Natural killer cell (primary cell): ENCODE measurements at regions not wholly inside any gene's neighbourhood (a gene's known extent, or its start where the extent isn't known, plus 50 kb on each side); places are given as distances from the start of the nearest gene placed in this dataset.

ENCODE experiments used
- ATAC-seq, 3 donors: fragments of 150-1000 bp in 2 of 3; fragments of 200-7000 bp in 1 of 3; cut with Tn5 transposase; 1 replicate in 1 of 3; 2 replicates in 2 of 3; pipeline ENCODE4 v1.10.0; 2021; ENCODE audit warnings: mild to moderate bottlenecking in 2 of 3, moderate library complexity in 2 of 3
- DNase-seq, 2 donors: peaks; one replicate each; pipeline versions ENCODE4 v3.0.0 to v3.0.0-alpha.2; 2013 to 2021; ENCODE audit warnings: mixed read lengths in 1 of 2
- H3K27ac ChIP-seq: one replicate; pipeline ENCODE4 v1.5.1; 2013; ENCODE audit warnings: mild to moderate bottlenecking, low read length
- H3K27me3 ChIP-seq: one replicate; pipeline ENCODE4 v1.6.1; 2013; ENCODE audit warnings: low read length; ENCODE audit not compliant: control insufficient read depth, insufficient read depth
- H3K36me3 ChIP-seq: one replicate; pipeline ENCODE4 v1.6.1; 2013; ENCODE audit warnings: low read length; ENCODE audit not compliant: control insufficient read depth, insufficient read depth
- H3K4me1 ChIP-seq: one replicate; pipeline ENCODE4 v1.6.1; 2013; ENCODE audit warnings: low read length; ENCODE audit not compliant: control insufficient read depth, insufficient read depth
- H3K4me3 ChIP-seq: one replicate; pipeline ENCODE4 v1.5.1; 2013; ENCODE audit warnings: low read length
- H3K9me3 ChIP-seq: one replicate; pipeline ENCODE4 v1.6.1; 2013; ENCODE audit warnings: low read length; ENCODE audit not compliant: control insufficient read depth, insufficient read depth
- H3K27ac Mint-ChIP-seq, 2 donors: one replicate each; pipeline ENCODE4 v1.8.0; 2022; ENCODE audit warnings: mild to moderate bottlenecking in 2 of 2, mixed read lengths in 2 of 2, moderate library complexity in 1 of 2
- H3K27me3 Mint-ChIP-seq, 2 donors: one replicate each; pipeline ENCODE4 v1.8.0; 2022; ENCODE audit warnings: low read depth in 2 of 2, mixed read lengths in 2 of 2
- H3K36me3 Mint-ChIP-seq: one replicate; pipeline ENCODE4 v1.8.0; 2022; ENCODE audit warnings: mixed read lengths
- H3K4me1 Mint-ChIP-seq, 2 donors: one replicate each; pipeline ENCODE4 v1.8.0; 2022; ENCODE audit warnings: mixed read lengths in 2 of 2
- H3K4me3 Mint-ChIP-seq: one replicate; pipeline ENCODE4 v1.8.0; 2022; ENCODE audit warnings: mild to moderate bottlenecking, moderate library complexity, mixed read lengths
- H3K9me3 Mint-ChIP-seq, 2 donors: one replicate each; pipeline ENCODE4 v1.8.0; 2022; ENCODE audit warnings: mixed read lengths in 2 of 2
- CTCF ChIP-seq: fragments of 200-600 bp; IDR thresholded peaks from one replicate; pipeline ENCODE4 v1.8.0; 2022; ENCODE audit warnings: antibody characterized with exemption
- WGBS: methylation state at CpG from one replicate; pipeline ENCODE4 v1.1.7; 2013; ENCODE audit warnings: missing lambda C conversion rate; ENCODE audit not compliant: insufficient coverage; 5-methylcytosine and 5-hydroxymethylcytosine counted together
- intact Hi-C: fragments of 100-400 bp; cut with micrococcal nuclease; formaldehyde crosslinking; loops from one replicate; pipeline ENCODE4 v1.14.2; 2022

GRCh38 chr13:76641056-76641455 lies 245.1 kb downstream of the KCTD12 start:
- no peaks in the 10 kb centered on the region for H3K4me1 ChIP-seq
- ATAC-seq, result no peak
- no peaks in the 10 kb centered on the region for H3K27me3 Mint-ChIP-seq
- no peaks in the 10 kb centered on the region for H3K27me3 ChIP-seq
- H3K9me3 Mint-ChIP-seq, result peaks cover 0 to 3% of the 10 kb centered on the region in 2 donors
- H3K36me3 Mint-ChIP-seq, result no peaks in the 10 kb centered on the region
- no peak overlapping the region for H3K4me3 ChIP-seq
- H3K36me3 ChIP-seq, result no peaks in the 10 kb centered on the region
- TF ChIP-seq CTCF, result no peak
- no peak overlapping the region for H3K27ac Mint-ChIP-seq
- no peaks in the 10 kb centered on the region for H3K4me1 Mint-ChIP-seq
- intact Hi-C loops, result no loop called here
- no peaks in the 10 kb centered on the region for H3K9me3 ChIP-seq
- WGBS, result 100% methylated on average over 1 of the region's 1 CpG
- no peak overlapping the region for H3K4me3 Mint-ChIP-seq
- H3K27ac ChIP-seq, result no peak overlapping the region
- no peak for DNase-seq

GRCh38 chr13:76638882-76639281 lies 247.3 kb downstream of the KCTD12 start:
- DNase-seq, result no peak
- Histone ChIP-seq H3K9me3 (no peaks in the 10 kb centered on the region), H3K36me3 (no peaks in the 10 kb centered on the region), H3K4me1 (no peaks in the 10 kb centered on the region), H3K4me3 (no peak overlapping the region), H3K27me3 (no peaks in the 10 kb centered on the region), H3K27ac (no peak overlapping the region)
- Mint-ChIP-seq H3K36me3 (no peaks in the 10 kb centered on the region), H3K27me3 (no peaks in the 10 kb centered on the region), H3K27ac (no peak overlapping the region), H3K4me1 (no peaks in the 10 kb centered on the region), H3K9me3 (peaks cover 0 to 3% of the 10 kb centered on the region in 2 donors), H3K4me3 (no peak overlapping the region)
- no peak for ATAC-seq
- intact Hi-C loops, result no loop called here
- WGBS, result 74% methylated on average over 3 of the region's 3 CpGs
- TF ChIP-seq CTCF, result no peak

GRCh38 chr13:76638181-76638580 lies 248.0 kb downstream of the KCTD12 start:
- 80% methylated on average over 3 of the region's 3 CpGs for WGBS
- Mint-ChIP-seq H3K4me1 (no peaks in the 10 kb centered on the region), H3K4me3 (no peak overlapping the region), H3K27ac (no peak overlapping the region), H3K36me3 (no peaks in the 10 kb centered on the region), H3K9me3 (peaks cover 0 to 5% of the 10 kb centered on the region in 2 donors), H3K27me3 (no peaks in the 10 kb centered on the region)
- no peak for DNase-seq
- intact Hi-C loops, result no loop called here
- Histone ChIP-seq H3K27me3 (no peaks in the 10 kb centered on the region), H3K36me3 (no peaks in the 10 kb centered on the region), H3K27ac (no peak overlapping the region), H3K9me3 (no peaks in the 10 kb centered on the region), H3K4me1 (no peaks in the 10 kb centered on the region), H3K4me3 (no peak overlapping the region)
- ATAC-seq, result no peak
- no peak for TF ChIP-seq CTCF

GRCh38 chr13:76637641-76638141 lies 248.5 kb downstream of the KCTD12 start:
- Histone ChIP-seq H3K4me1 (no peaks in the 10 kb centered on the region), H3K9me3 (no peaks in the 10 kb centered on the region), H3K27me3 (no peaks in the 10 kb centered on the region), H3K36me3 (no peaks in the 10 kb centered on the region), H3K27ac (no peak overlapping the region), H3K4me3 (no peak overlapping the region)
- WGBS, result 100% methylated on average over 1 of the region's 2 CpGs
- Mint-ChIP-seq H3K36me3 (no peaks in the 10 kb centered on the region), H3K27me3 (no peaks in the 10 kb centered on the region), H3K27ac (no peak overlapping the region), H3K4me1 (no peaks in the 10 kb centered on the region), H3K4me3 (no peak overlapping the region), H3K9me3 (peaks cover 0 to 5% of the 10 kb centered on the region in 2 donors)
- intact Hi-C loops, result no loop called here
- TF ChIP-seq CTCF, result no peak
- DNase-seq, result no peak
- no peak for ATAC-seq
